BJ (cell line): ENCODE measurements at regions not wholly inside any gene's neighbourhood (a gene's known extent, or its start where the extent isn't known, plus 50 kb on each side); places are given as distances from the start of the nearest gene placed in this dataset.

Experiments used
- CTCF ChIA-PET: fragments of 350-600 bp; formaldehyde crosslinking; extraction: SDS; loops from one replicate; lab custom pipeline; 2021; ENCODE audit warnings: antibody characterized with exemption, inconsistent platforms; lab: Yijun Ruan, JAX
- POLR2A ChIA-PET: fragments of 300-600 bp; sonication (Branson Sonifier 250); formaldehyde crosslinking; extraction: SDS; loops from one replicate; lab custom pipeline; 2021; ENCODE audit warnings: antibody characterized with exemption; lab: Charles Lee
- DNase-seq: peaks from one replicate; pipeline ENCODE4 v3.0.0-alpha.2; 2011; ENCODE audit warnings: low read depth
- H3K27me3 ChIP-seq: 2 replicates; pipeline ENCODE4 v1.6.0; 2011; ENCODE audit warnings: low read length; ENCODE audit not compliant: control insufficient read depth, insufficient read depth
- H3K36me3 ChIP-seq: 2 replicates; pipeline ENCODE4 v1.5.1; 2011; ENCODE audit warnings: low read length; ENCODE audit not compliant: control insufficient read depth, insufficient read depth
- H3K4me3 ChIP-seq: 2 replicates; pipeline ENCODE4 v1.5.1; 2011; ENCODE audit warnings: low read depth, mild to moderate bottlenecking, control low read depth, low read length
- TF ChIP-seq, protein P1 (sequence below): IDR thresholded peaks from 2 replicates; pipeline ENCODE4 v1.5.1; 2011; ENCODE audit warnings: low read depth, mild to moderate bottlenecking, control low read depth, inconsistent platforms, low read length, moderate library complexity; ENCODE audit not compliant: insufficient read depth

DNA sequence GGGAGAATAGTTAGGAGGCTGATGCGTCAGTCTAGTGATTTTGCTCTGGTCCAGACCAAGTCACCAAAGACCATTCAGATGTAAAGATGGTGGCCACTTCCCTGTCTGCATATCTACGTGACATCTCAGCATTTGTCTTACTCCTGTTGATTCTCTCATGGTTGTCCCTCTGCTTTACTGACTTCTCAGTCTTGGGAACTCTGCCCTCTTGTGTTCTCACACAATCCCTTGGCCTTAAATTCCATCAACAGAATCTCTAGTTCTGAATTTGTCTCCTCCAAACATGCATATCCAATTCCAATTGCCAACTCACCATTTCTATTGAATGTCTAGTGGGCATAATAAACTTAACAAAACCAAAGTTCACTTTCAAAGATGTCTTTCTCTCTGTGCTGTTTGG, 147.8 kb downstream of the SLC24A2 start:
- Histone ChIP-seq H3K27me3 (no peaks in the 10 kb centered on the region), H3K4me3 (no peak overlapping the region), H3K36me3 (no peaks in the 10 kb centered on the region)
- ChIA-PET CTCF (interaction anchor here (0.7 kb wide), 1 partner anchor 9 kb away, joined by 3 read pairs; no protein-coding TSS in a partner anchor), POLR2A (no interaction called here)
- no peak for DNase-seq
- TF ChIP-seq, protein P1, sequence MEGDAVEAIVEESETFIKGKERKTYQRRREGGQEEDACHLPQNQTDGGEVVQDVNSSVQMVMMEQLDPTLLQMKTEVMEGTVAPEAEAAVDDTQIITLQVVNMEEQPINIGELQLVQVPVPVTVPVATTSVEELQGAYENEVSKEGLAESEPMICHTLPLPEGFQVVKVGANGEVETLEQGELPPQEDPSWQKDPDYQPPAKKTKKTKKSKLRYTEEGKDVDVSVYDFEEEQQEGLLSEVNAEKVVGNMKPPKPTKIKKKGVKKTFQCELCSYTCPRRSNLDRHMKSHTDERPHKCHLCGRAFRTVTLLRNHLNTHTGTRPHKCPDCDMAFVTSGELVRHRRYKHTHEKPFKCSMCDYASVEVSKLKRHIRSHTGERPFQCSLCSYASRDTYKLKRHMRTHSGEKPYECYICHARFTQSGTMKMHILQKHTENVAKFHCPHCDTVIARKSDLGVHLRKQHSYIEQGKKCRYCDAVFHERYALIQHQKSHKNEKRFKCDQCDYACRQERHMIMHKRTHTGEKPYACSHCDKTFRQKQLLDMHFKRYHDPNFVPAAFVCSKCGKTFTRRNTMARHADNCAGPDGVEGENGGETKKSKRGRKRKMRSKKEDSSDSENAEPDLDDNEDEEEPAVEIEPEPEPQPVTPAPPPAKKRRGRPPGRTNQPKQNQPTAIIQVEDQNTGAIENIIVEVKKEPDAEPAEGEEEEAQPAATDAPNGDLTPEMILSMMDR = no peak

- H3K27me3 ChIP-seq = no peaks in the 10 kb centered on the region
- no peaks in the 10 kb centered on the region for H3K36me3 ChIP-seq
- H3K4me3 ChIP-seq = no peak overlapping the region
- ChIA-PET POLR2A (no interaction called here), CTCF (no interaction called here)
- TF ChIP-seq, protein P1 = no peak
- DNase-seq = no peak
These were observed 148.8 kb downstream of the SLC24A2 start for GRCh38 chr9:19640014-19640413.

DNA sequence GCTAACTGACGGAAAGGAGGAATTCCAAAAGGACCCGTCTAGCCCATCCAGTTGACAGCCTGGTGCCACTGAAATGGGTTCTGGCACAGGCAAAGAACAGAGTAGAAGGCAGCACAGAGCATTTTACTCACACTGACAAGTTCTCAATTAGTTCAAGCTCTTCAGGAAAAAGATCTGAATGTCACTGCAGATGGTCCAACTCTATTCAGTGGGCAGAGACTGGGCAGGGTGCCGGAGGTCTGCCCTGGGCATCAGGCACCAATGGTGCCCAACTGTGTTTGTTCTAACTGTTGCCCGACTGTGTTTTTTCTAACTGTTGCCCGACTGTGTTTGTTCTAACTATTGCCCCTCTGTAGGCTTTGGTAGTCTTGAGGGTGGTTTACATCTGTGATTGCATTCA, 151.8 kb downstream of the SLC24A2 start:
- Histone ChIP-seq H3K36me3 (no peaks in the 10 kb centered on the region), H3K27me3 (no peaks in the 10 kb centered on the region), H3K4me3 (no peak overlapping the region)
- TF ChIP-seq, protein P1 = no peak
- POLR2A ChIA-PET = no interaction called here
- CTCF ChIA-PET = no interaction called here
- DNase-seq = no peak

GRCh38 chr9:19634881-19635280, 154.0 kb downstream of the SLC24A2 start:
- TF ChIP-seq, protein P1 = no peak
- CTCF ChIA-PET = no interaction called here
- DNase-seq = no peak
- POLR2A ChIA-PET = no interaction called here
- H3K27me3 ChIP-seq = no peaks in the 10 kb centered on the region
- no peak overlapping the region for H3K4me3 ChIP-seq
- H3K36me3 ChIP-seq = no peaks in the 10 kb centered on the region

GRCh38 chr9:19631181-19631580, 157.7 kb downstream of the SLC24A2 start:
- ChIA-PET CTCF (no interaction called here), POLR2A (no interaction called here)
- no peak for DNase-seq
- no peaks in the 10 kb centered on the region for H3K27me3 ChIP-seq
- TF ChIP-seq, protein P1 = no peak
- no peaks in the 10 kb centered on the region for H3K36me3 ChIP-seq
- no peak overlapping the region for H3K4me3 ChIP-seq
